Left renal cortex interstitium (tissue), 4 donors: ENCODE measurements at regions not wholly inside any gene's neighbourhood (a gene's known extent, or its start where the extent isn't known, plus 50 kb on each side); places are given as distances from the start of the nearest gene placed in this dataset.

ENCODE experiments used
- DNase-seq, 4 donors: peaks; one replicate each; pipeline ENCODE4 v3.0.0-alpha.2; 2013; ENCODE audit warnings: low read depth in 4 of 4, low spot score in 2 of 4, missing footprints in 1 of 4

GRCh38 chr17:73782641-73783381, 138.6 kb upstream of the SDK2 start:
- no peak for DNase-seq

GRCh38 chr17:73783382-73783766, 139.1 kb upstream of the SDK2 start:
- no peak for DNase-seq

- DNase-seq, result no peak
Measured at GRCh38 chr17:73783945-73784603, 139.8 kb upstream of the SDK2 start.

- no peak for DNase-seq
Measured at GRCh38 chr17:73785496-73785895, 141.3 kb upstream of the SDK2 start.

- no peak for DNase-seq
Measured at GRCh38 chr17:73785958-73786743, 141.9 kb upstream of the SDK2 start.

- no peak for DNase-seq
Measured at GRCh38 chr17:73787076-73788059, 143.1 kb upstream of the SDK2 start.

- DNase-seq, result no peak
Measured at GRCh38 chr17:73788111-73788510, 143.9 kb upstream of the SDK2 start.

- DNase-seq, result no peak
Measured at GRCh38 chr17:73791121-73791520, 146.9 kb upstream of the SDK2 start.

DNA sequence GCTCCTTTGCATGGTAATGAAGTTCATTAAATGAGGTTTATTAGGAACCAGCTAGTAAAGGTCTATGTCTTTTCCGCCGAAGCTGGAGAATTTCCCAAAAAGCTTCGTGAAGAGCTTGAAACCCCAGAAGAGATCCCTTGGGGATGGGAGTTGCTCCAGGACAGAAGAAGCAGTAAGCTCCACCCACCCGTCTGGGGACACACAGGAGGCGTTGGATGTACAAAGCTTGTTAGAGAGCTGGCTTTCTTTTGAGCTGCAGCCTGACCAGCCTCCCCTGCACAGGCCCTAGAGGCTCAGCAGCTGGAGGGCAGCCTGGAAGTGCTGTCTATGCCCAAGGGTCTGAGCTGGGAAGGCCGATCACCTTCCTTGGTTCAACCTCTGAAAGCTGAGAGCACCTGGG, 147.4 kb upstream of the SDK2 start:
- DNase-seq, result no peak

DNA sequence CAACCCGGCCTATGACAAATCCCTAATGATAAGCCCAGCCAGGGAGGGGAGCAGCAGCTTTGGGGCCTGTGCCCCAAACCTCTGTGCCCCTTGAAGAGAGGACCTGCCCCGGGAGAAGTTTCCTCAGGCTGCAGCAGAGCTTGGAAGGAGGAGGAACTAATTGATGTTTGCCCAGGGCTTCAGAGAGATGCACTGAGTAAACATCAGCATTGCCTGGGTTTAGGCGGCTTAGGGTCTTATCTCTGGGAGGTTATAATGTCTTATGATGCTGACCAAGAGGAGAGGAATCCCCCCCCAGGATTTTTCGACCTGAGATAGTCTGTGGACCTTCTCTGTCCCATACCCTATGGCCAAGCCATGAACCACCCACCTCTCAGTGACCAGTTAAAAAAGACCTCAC, 148.7 kb upstream of the SDK2 start:
- no peak for DNase-seq

DNA sequence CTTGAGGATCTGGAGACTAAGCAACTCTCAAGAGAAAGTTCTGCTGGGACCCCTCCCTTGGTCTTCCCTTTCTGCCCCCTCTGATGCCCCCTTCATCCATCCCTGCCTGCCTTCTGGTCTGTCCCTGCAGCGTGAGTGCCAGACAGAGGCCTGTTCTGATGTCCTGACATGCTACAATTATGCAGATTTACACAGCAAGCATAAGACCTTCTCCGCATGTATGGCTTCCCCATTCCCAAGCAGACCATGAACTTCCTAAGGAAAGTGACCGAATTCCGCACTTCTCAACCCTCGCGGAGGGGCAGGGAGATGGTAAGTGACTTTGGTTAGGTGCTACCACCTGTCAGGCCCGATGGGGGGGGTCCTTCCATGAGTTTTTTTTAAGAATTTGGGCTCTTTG, 150.1 kb upstream of the SDK2 start:
- no peak for DNase-seq

DNA sequence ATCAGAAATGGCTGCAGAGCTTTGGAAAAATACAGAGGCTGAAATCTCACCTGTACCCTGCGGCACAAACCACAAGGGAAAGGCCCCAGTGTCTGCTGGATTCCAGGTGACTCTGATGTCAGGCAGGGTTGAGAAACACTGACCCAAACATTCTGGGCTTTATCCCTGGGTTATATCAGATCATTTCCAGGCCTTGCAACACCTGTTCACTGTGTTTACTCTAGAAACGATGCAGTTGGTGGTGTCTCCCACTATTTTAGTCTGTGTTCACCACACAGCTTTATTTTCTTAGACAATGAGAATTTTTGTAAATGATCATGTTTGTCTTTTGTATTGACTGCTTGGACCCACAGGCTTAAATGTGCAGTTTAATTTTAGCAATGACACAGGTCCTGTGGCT, 151.5 kb upstream of the SDK2 start:
- DNase-seq, result no peak

GRCh38 chr17:73797594-73798110, 153.4 kb upstream of the SDK2 start:
- no peak for DNase-seq

GRCh38 chr17:73798111-73798748, 154.0 kb upstream of the SDK2 start:
- DNase-seq, result no peak

- no peak for DNase-seq
Measured at GRCh38 chr17:73799096-73799495, 154.9 kb upstream of the SDK2 start.

DNA sequence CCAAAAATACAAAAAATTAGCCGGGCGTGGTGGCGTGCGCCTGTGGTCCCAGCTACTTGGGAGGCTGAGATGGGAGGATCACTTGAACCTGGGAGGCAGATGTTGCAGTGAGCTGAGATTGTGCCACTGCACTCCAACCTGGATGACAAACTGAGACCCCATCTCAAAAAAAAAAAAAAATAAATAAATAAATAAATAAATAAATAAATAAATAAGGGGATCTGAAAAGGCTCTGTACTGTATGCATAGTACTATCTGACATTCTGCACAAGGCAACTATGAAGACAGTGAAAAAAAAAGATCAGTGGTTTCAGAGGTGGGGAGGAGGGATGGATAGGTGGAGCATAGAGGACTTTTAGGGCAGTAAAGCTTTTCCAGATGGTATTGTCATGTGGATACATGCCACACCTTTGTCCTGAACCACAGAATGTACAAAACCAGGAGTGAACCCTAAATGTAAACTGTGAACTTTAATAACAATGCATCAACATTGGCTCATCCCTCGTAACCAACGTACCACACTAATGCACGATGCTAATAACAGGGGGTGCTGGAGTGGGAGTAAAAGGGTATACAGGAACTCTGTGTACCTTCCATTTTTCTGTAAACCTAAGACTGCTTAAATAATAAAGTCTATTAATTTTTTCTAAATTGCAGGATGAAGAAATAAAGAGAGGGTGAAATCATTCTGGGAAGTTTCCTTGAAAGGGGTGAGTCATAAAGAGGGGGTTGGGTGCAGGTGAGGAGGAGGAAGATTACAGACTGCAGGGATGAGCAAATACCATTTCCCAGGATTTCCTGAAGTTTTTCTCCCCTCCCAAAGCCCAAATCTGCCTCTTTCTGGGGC, 155.8 kb upstream of the SDK2 start:
- DNase-seq, result no peak

- no peak for DNase-seq
Measured at GRCh38 chr17:73800893-73801292, 156.6 kb upstream of the SDK2 start.

GRCh38 chr17:73801455-73802100, 157.3 kb upstream of the SDK2 start:
- no peak for DNase-seq
